GM12864 (cell line): ENCODE measurements at regions not wholly inside any gene's neighbourhood (a gene's known extent, or its start where the extent isn't known, plus 50 kb on each side); places are given as distances from the start of the nearest gene placed in this dataset.
A peak's percentile ranks its signal among the peaks of the same experiment; 100 is the strongest.

Source experiments
- DNase-seq: peaks from one replicate; pipeline ENCODE4 v3.0.0-alpha.2; 2011; ENCODE audit warnings: low read depth
- H3K4me3 ChIP-seq: 2 replicates; pipeline ENCODE4 v1.5.1; 2011; ENCODE audit warnings: mild to moderate bottlenecking, low read depth, low read length, control low read depth
- TF ChIP-seq, protein P1 (sequence below): IDR thresholded peaks from 2 replicates; pipeline ENCODE4 v1.5.1; 2011; ENCODE audit warnings: low read depth, mild to moderate bottlenecking, moderate library complexity, low read length, control low read depth, inconsistent platforms; ENCODE audit errors: missing control alignments

DNA sequence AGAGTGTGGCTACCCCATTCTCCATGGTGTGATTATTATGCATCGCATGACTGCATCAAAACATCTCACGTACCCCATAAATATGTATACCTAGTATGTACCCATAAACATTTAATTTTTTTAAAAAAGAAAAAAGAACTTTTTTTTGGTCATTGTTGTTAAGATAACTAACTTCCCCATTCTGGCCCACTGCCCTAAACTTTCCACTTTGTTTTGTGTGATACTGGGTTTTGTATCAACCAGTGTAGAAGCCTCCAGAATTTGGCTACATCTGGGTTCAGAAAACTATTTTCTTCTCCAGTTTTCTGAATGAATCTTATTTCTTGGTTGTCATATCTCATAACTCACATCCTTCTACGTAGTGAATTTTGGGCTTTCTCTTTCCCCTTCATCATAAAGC lies 62.3 kb upstream of the NABP1 start:
- DNase-seq = no peak
- TF ChIP-seq, protein P1, sequence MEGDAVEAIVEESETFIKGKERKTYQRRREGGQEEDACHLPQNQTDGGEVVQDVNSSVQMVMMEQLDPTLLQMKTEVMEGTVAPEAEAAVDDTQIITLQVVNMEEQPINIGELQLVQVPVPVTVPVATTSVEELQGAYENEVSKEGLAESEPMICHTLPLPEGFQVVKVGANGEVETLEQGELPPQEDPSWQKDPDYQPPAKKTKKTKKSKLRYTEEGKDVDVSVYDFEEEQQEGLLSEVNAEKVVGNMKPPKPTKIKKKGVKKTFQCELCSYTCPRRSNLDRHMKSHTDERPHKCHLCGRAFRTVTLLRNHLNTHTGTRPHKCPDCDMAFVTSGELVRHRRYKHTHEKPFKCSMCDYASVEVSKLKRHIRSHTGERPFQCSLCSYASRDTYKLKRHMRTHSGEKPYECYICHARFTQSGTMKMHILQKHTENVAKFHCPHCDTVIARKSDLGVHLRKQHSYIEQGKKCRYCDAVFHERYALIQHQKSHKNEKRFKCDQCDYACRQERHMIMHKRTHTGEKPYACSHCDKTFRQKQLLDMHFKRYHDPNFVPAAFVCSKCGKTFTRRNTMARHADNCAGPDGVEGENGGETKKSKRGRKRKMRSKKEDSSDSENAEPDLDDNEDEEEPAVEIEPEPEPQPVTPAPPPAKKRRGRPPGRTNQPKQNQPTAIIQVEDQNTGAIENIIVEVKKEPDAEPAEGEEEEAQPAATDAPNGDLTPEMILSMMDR = no peak
- no peak overlapping the region for H3K4me3 ChIP-seq

DNA sequence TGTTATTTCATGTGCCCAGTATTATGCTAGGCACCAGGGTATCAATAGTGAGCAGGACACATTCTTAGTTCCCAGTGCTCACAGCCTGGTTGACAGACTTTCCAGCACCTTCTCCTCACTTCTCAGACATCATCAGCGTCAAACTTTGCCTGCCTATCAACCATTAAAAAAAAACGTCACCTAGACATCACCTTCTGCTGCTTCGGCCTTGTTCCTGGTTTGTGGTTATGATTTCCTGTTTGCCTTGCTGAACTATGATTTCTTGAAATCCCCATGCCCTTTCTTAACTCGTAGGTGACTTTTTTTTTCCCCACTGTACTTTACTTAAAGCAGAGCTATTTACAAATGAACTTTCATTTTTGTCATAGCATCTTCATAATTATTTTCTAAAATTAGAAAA lies 60.4 kb upstream of the NABP1 start:
- TF ChIP-seq, protein P1 = no peak
- DNase-seq = peak; percentile 65
- H3K4me3 ChIP-seq = no peak overlapping the region

DNA sequence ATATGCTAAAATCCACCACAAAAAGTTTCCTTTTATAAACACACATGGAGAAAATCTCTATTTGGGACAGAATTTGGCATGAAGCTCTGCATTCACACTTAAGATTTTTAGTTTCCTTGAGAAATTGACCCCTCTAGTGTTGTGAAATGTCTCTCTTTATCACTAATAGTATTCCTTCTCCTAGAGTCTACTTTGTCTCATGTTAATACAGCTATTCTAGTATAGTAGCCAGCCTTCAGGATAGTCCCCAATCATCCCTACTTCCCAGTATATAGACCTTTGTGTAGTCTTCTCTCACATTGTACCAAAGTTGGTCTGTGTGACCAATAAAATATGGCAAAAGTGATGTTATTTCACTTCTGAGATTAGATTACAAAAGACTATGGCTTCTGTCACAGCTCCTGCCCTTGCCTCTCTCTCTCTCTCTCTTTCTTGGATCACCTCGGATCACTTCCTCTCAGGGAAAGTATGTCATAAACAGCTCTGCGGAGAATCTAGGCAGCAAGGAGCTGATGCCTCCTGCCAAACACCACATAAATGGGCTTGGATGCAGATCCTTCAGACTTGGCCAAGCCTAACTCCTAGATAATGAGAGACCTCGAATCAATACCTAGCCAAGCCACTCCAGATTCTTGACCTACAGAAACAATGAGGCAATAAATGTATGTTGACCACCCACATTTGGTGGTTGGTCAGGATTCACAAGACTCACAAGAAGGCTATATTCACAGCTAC lies 59.7 kb upstream of the NABP1 start:
- TF ChIP-seq, protein P1 = no peak
- no peak overlapping the region for H3K4me3 ChIP-seq
- no peak for DNase-seq

DNA sequence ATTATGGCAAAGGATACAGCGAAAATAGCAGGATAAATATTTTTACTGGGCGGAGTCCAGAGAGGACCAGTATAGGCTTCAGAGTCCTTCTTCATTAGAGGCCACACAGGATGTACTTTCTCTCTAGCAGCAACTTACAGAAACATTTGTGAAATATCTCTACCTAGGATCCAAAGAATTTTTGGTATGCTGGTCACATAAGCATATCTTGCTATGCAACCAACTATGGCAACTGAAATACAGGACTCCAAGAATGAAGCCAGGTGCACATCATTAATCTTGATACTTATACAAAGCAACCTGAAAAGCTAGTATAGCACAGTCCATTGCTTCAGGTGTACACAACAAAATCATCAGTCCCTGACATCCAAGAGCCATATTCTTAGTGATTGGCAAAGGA lies 59.1 kb upstream of the NABP1 start:
- H3K4me3 ChIP-seq = no peak overlapping the region
- DNase-seq = no peak
- TF ChIP-seq, protein P1 = no peak

DNA sequence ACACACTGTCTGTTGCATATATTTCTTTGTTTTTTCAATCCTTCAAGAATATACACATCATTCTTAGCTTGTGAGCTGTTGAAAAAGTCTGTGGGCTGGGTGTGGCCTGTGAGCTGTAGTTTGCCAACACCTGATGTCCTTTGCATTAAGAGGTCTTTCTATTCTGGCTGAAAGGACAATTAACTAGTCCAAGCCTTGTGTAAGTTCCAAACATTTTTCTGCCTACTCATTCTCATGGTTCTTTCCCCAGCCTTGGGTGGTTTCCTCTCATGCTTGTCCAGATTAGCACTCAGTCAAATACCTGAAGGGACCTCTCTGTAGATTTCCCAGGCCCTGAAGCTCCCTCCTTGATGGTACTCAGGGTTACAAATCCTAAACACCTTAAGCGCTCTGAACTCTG lies 57.8 kb upstream of the NABP1 start:
- TF ChIP-seq, protein P1 = no peak
- DNase-seq = no peak
- no peak overlapping the region for H3K4me3 ChIP-seq

DNA sequence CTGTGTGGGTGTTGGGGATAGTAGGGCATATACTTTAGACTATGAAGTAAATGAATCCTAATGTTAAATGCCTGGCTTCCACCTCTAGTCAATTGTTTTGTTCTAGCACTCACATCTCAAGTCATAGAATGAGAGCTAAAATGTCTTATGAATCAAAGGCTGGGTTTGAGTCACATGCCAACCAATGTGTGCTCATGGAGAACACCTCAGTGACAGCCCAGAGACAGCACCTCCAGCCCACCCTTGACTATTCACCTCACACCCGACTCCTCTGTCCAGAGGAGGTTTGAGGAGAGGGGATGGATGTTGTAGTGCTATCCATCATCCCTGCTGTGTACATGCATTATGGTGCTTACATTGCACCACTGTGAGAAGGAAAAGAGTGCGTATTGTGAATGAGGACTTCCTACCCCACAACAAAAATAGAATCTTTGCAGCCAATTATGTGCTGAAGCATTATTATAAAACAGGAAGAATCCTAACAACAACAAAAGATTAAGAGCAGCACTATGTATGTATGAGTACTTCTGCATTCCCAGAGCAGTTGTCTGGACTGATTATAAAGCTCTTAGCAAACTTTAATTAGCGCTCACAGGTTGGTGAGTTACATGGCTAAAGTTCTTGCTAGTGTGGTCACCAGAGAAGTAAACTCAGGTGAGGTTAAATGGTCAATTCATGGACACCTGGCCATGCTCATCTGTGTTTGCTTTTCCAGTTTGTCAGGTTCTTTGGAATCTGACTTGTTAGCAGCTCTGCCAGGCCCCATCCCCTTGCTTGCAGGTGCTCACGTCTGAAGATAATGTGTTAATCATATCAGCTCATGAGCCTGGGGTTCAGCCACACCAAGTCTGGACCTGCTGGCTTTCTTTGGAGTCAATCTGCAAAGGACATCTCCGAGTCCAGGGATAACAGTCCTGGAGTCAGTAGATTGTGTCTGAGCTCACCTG lies 55.3 kb upstream of the NABP1 start:
- TF ChIP-seq, protein P1 = no peak
- H3K4me3 ChIP-seq = no peak overlapping the region
- DNase-seq = no peak
